PFSK-1 (cell line): ENCODE measurements at regions not wholly inside any gene's neighbourhood (a gene's known extent, or its start where the extent isn't known, plus 50 kb on each side); places are given as distances from the start of the nearest gene placed in this dataset.

Experiments
- FOXP2 ChIP-seq: optimal IDR thresholded peaks from 2 replicates; pipeline ENCODE3; 2011; ENCODE audit warnings: borderline replicate concordance, control low read depth, inconsistent platforms; ENCODE audit not compliant: insufficient read depth; ENCODE audit errors: extremely low read length, extremely low read depth
- POLR2AphosphoS5 ChIP-seq: IDR thresholded peaks from 2 replicates; pipeline ENCODE4 v1.6.1; 2012; ENCODE audit warnings: low read depth, mild to moderate bottlenecking, control low read depth, low read length, moderate library complexity
- REST ChIP-seq, 2 experiments: IDR thresholded peaks; 2 replicates each; pipeline versions ENCODE4 v1.6.1 to v1.8.0; 2011 to 2012; ENCODE audit warnings: low read depth in 2 of 2, low read length in 2 of 2, control low read depth in 1 of 2, inconsistent platforms in 1 of 2, mild to moderate bottlenecking in 1 of 2, moderate library complexity in 1 of 2; ENCODE audit not compliant: insufficient read depth in 1 of 2
- SIN3A ChIP-seq: IDR thresholded peaks from 2 replicates; pipeline ENCODE4 v1.6.1; 2012; ENCODE audit warnings: mild to moderate bottlenecking, low read length, moderate library complexity, borderline replicate concordance; ENCODE audit not compliant: insufficient read depth
- TAF1 ChIP-seq: IDR thresholded peaks from 2 replicates; pipeline ENCODE4 v1.6.1; 2012; ENCODE audit warnings: low read length, control low read depth, borderline replicate concordance; ENCODE audit not compliant: insufficient read depth

DNA sequence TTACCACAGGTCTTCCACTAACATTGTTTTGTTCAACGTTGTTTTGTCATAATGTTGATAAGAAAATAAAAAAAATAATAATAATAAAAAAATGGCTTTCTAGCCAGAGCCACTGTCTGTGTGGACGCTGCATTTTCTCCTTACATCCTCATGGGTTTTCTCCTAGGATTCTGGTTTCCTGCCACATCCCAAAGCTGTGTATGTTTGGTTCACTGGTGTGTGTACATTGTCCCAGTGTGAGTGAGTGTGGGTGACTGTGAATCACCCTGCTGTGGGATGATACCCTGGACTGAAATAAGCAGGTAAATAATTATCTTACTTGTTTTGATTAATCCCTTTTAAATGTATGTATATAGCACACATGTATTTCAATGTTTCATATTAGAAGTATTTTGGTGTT lies 2154.4 kb upstream of the AGA start:
- TF ChIP-seq REST (IDR thresholded peaks at IDR 0.05; ENCODE audit: insufficient read depth in 1 of 2, low read depth in 2 of 2, low read length in 2 of 2) = no peak
- TF ChIP-seq POLR2AphosphoS5 = no peak
- TF ChIP-seq SIN3A = no peak
- no peak for TF ChIP-seq TAF1
- TF ChIP-seq FOXP2 = no peak
